Calu3 (cell line): ENCODE measurements at regions not wholly inside any gene's neighbourhood (a gene's known extent, or its start where the extent isn't known, plus 50 kb on each side); places are given as distances from the start of the nearest gene placed in this dataset.

Source experiments
- BruUV-seq: library from RNA; stranded (reverse); fragments of 400-500 nt; replicated peaks from 2 replicates; lab custom pipeline; 2021; lab: Mats Ljungman, UMichigan
- CTCF ChIA-PET: fragments of 300-600 bp; sonication (Branson Sonifier 250); formaldehyde crosslinking; loops from one replicate; lab custom pipeline; 2022; ENCODE audit warnings: antibody characterized with exemption; lab: Charles Lee
- DNase-seq: peaks from one replicate; pipeline ENCODE4 v3.0.0; 2022
- H3K27ac Mint-ChIP-seq: one replicate; pipeline ENCODE4 v1.8.0; 2022; ENCODE audit warnings: mixed read lengths; ENCODE audit not compliant: unreplicated experiment
- H3K27me3 Mint-ChIP-seq: one replicate; pipeline ENCODE4 v1.8.0; 2022; ENCODE audit warnings: mixed read lengths; ENCODE audit not compliant: unreplicated experiment
- H3K36me3 Mint-ChIP-seq: one replicate; pipeline ENCODE4 v1.8.0; 2022; ENCODE audit warnings: mild to moderate bottlenecking, moderate library complexity, mixed read lengths; ENCODE audit not compliant: insufficient read depth, unreplicated experiment
- H3K4me1 Mint-ChIP-seq: one replicate; pipeline ENCODE4 v1.8.0; 2022; ENCODE audit warnings: mild to moderate bottlenecking, low read depth, mixed read lengths; ENCODE audit not compliant: unreplicated experiment
- H3K4me3 Mint-ChIP-seq: one replicate; pipeline ENCODE4 v1.8.0; 2022; ENCODE audit warnings: mild to moderate bottlenecking, low read depth, moderate library complexity, mixed read lengths; ENCODE audit not compliant: unreplicated experiment
- H3K9me3 Mint-ChIP-seq: one replicate; pipeline ENCODE4 v1.8.0; 2022; ENCODE audit warnings: low read depth, mixed read lengths; ENCODE audit not compliant: unreplicated experiment
- CTCF ChIP-seq: fragments of 200-600 bp; IDR thresholded peaks from one replicate; pipeline ENCODE4 v1.8.0; 2022; ENCODE audit warnings: antibody characterized with exemption; ENCODE audit not compliant: unreplicated experiment
- intact Hi-C: fragments of 100-400 bp; cut with micrococcal nuclease; formaldehyde crosslinking; loops from one replicate; pipeline ENCODE4 v1.10.0; 2022; ENCODE audit not compliant: unreplicated experiment

- intact Hi-C loops: no loop called here
- H3K4me3 Mint-ChIP-seq: no peak overlapping the region
- H3K9me3 Mint-ChIP-seq: peaks cover 5% of the 10 kb centered on the region
- H3K36me3 Mint-ChIP-seq: no peaks in the 10 kb centered on the region
- H3K27me3 Mint-ChIP-seq: no peaks in the 10 kb centered on the region
- CTCF ChIA-PET: no interaction called here
- no peak for TF ChIP-seq CTCF
- no peaks in the 10 kb centered on the region for H3K4me1 Mint-ChIP-seq
- no TSS peak for BruUV-seq
- DNase-seq: no peak
- no peak overlapping the region for H3K27ac Mint-ChIP-seq
Observed at GRCh38 chr14:40464531-40464930, 1032.3 kb upstream of the FBXO33 start.

- Mint-ChIP-seq H3K4me1 (no peaks in the 10 kb centered on the region), H3K9me3 (peaks cover 5% of the 10 kb centered on the region), H3K36me3 (no peaks in the 10 kb centered on the region), H3K4me3 (no peak overlapping the region), H3K27me3 (no peaks in the 10 kb centered on the region), H3K27ac (no peak overlapping the region)
- CTCF ChIA-PET: no interaction called here
- BruUV-seq: no TSS peak
- intact Hi-C loops: no loop called here
- no peak for DNase-seq
- TF ChIP-seq CTCF: no peak
Observed at GRCh38 chr14:40463886-40464285, 1031.7 kb upstream of the FBXO33 start.

- no peak for DNase-seq
- Mint-ChIP-seq H3K36me3 (no peaks in the 10 kb centered on the region), H3K27ac (no peak overlapping the region), H3K9me3 (peaks cover 6% of the 10 kb centered on the region), H3K4me1 (no peaks in the 10 kb centered on the region), H3K4me3 (no peak overlapping the region), H3K27me3 (no peaks in the 10 kb centered on the region)
- no peak for TF ChIP-seq CTCF
- CTCF ChIA-PET: no interaction called here
- no TSS peak for BruUV-seq
- intact Hi-C loops: no loop called here
Observed at GRCh38 chr14:40452674-40453073, 1020.4 kb upstream of the FBXO33 start.

GRCh38 chr14:40447017-40447416 is 1014.8 kb upstream of the FBXO33 start:
- BruUV-seq: no TSS peak
- Mint-ChIP-seq H3K4me1 (no peaks in the 10 kb centered on the region), H3K27me3 (no peaks in the 10 kb centered on the region), H3K27ac (no peak overlapping the region), H3K36me3 (no peaks in the 10 kb centered on the region), H3K4me3 (no peak overlapping the region), H3K9me3 (peaks cover 9% of the 10 kb centered on the region)
- TF ChIP-seq CTCF: no peak
- no peak for DNase-seq
- CTCF ChIA-PET: no interaction called here
- intact Hi-C loops: no loop called here
